CD4-positive, CD25-positive, alpha-beta regulatory T cell (primary cell): ENCODE measurements at regions not wholly inside any gene's neighbourhood (a gene's known extent, or its start where the extent isn't known, plus 50 kb on each side); places are given as distances from the start of the nearest gene placed in this dataset.

Source experiments
- ATAC-seq, 2 donors: fragments of 150-1000 bp; cut with Tn5 transposase; one replicate each; pipeline ENCODE4 v1.10.0; 2021; ENCODE audit warnings: low read depth in 2 of 2, moderate number of reproducible peaks in 2 of 2, moderate library complexity in 1 of 2
- DNase-seq, 3 donors: peaks; one replicate each; pipeline versions ENCODE4 v3.0.0 to v3.0.0-alpha.2; 2012 to 2022; ENCODE audit warnings: mixed read lengths in 1 of 3
- H3K27ac ChIP-seq: one replicate; pipeline ENCODE4 v1.7.0; 2013; ENCODE audit warnings: mild to moderate bottlenecking, low read length; ENCODE audit not compliant: insufficient read depth, poor library complexity, severe bottlenecking
- H3K27me3 ChIP-seq: one replicate; pipeline ENCODE4 v1.7.0; 2013; ENCODE audit warnings: low read length; ENCODE audit not compliant: control insufficient read depth, insufficient read depth
- H3K36me3 ChIP-seq: one replicate; pipeline ENCODE4 v1.7.0; 2013; ENCODE audit warnings: mild to moderate bottlenecking, low read length, moderate library complexity; ENCODE audit not compliant: control insufficient read depth, insufficient read depth
- H3K4me1 ChIP-seq: 2 replicates; pipeline ENCODE4 v1.7.0; 2013; ENCODE audit warnings: mild to moderate bottlenecking, low read length; ENCODE audit not compliant: insufficient read depth, control insufficient read depth, poor library complexity, severe bottlenecking
- H3K4me3 ChIP-seq: one replicate; pipeline ENCODE4 v1.7.0; 2013; ENCODE audit warnings: low read depth, mild to moderate bottlenecking, low read length, moderate library complexity
- H3K9me3 ChIP-seq, 2 experiments: 1 replicate in 1 of 2; 2 replicates in 1 of 2; pipeline ENCODE4 v1.7.0; 2013; ENCODE audit warnings: low read length in 2 of 2, mild to moderate bottlenecking in 1 of 2, moderate library complexity in 1 of 2; ENCODE audit not compliant: control insufficient read depth in 2 of 2
- H3K27ac Mint-ChIP-seq, 3 donors: one replicate each; pipeline ENCODE4 v1.8.0; 2020 to 2022; ENCODE audit warnings: mild to moderate bottlenecking in 3 of 3, mixed read lengths in 3 of 3, moderate library complexity in 2 of 3
- H3K27me3 Mint-ChIP-seq: one replicate; pipeline ENCODE4 v1.8.0; 2022; ENCODE audit warnings: mild to moderate bottlenecking, mixed read lengths
- H3K36me3 Mint-ChIP-seq: one replicate; pipeline ENCODE4 v1.8.0; 2020; ENCODE audit warnings: mixed read lengths
- H3K4me1 Mint-ChIP-seq, 4 donors: one replicate each; pipeline ENCODE4 v1.8.0; 2020 to 2022; ENCODE audit warnings: mixed read lengths in 4 of 4, mild to moderate bottlenecking in 1 of 4
- H3K4me3 Mint-ChIP-seq, 4 donors: one replicate each; pipeline ENCODE4 v1.8.0; 2020 to 2022; ENCODE audit warnings: mild to moderate bottlenecking in 4 of 4, mixed read lengths in 4 of 4, moderate library complexity in 3 of 4
- H3K9me3 Mint-ChIP-seq, 7 donors: one replicate each; pipeline ENCODE4 v1.8.0; 2020 to 2022; ENCODE audit warnings: mixed read lengths in 7 of 7, mild to moderate bottlenecking in 3 of 7, moderate library complexity in 2 of 7

DNA sequence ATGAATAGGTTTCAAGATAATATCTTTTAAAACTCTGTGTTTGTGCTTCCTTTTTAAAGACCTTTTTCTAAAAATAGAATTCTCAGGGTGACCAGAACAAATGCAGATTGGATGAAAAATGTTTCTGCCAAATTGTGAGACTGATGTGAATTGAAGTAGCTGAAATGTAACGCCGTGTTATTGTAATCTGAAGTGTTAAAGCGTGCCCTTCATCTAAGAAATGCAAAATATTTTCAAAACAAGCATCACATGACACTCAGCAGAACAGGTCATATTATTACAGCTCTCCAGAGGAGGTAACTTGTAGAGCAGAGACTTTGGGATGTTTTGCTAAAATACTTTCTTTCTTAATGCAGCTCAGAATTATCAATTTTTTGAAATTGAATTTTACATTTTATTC lies 90.0 kb upstream of the PLEKHA5 start:
- ATAC-seq (no peak), DNase-seq (no peak)
- Histone ChIP-seq H3K27ac (no peak overlapping the region), H3K27me3 (no peaks in the 10 kb centered on the region), H3K36me3 (no peaks in the 10 kb centered on the region), H3K9me3 (no peaks in the 10 kb centered on the region), H3K4me1 (no peaks in the 10 kb centered on the region), H3K4me3 (no peak overlapping the region)
- no peak overlapping the region for H3K4me3 Mint-ChIP-seq
- H3K27me3 Mint-ChIP-seq = no peaks in the 10 kb centered on the region
- no peaks in the 10 kb centered on the region for H3K4me1 Mint-ChIP-seq
- H3K9me3 Mint-ChIP-seq = peaks cover 0 to 10% (median 1%) of the 10 kb centered on the region in 7 donors
- no peaks in the 10 kb centered on the region for H3K36me3 Mint-ChIP-seq
- H3K27ac Mint-ChIP-seq = no peak overlapping the region

DNA sequence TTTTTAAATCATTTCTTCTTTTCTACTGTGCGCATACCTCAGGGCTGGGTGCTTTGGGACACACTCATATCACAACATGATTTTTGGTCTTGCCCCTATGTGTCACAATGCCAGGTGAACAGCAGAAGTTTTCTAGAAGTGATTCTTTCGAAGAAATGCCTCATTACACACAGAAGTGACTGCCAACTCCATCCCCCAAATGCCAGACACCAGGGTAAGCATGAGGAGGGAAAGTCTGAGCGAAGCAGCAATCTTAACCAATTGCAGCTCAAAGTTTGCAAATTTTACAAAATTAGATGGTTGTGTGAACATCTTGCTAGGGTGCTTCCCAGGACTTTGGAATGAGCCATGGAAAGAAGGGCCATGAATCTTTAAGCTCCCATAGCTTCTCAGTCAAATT lies 87.3 kb upstream of the PLEKHA5 start:
- Mint-ChIP-seq H3K36me3 (no peaks in the 10 kb centered on the region), H3K4me3 (no peak overlapping the region), H3K27ac (no peak overlapping the region), H3K9me3 (peaks cover 0 to 16% (median under 1%) of the 10 kb centered on the region in 7 donors), H3K4me1 (no peaks in the 10 kb centered on the region), H3K27me3 (no peaks in the 10 kb centered on the region)
- Histone ChIP-seq H3K27me3 (no peaks in the 10 kb centered on the region), H3K27ac (no peak overlapping the region), H3K4me1 (no peaks in the 10 kb centered on the region), H3K9me3 (no peaks in the 10 kb centered on the region), H3K4me3 (no peak overlapping the region), H3K36me3 (no peaks in the 10 kb centered on the region)
- no peak for DNase-seq
- no peak for ATAC-seq

- Mint-ChIP-seq H3K36me3 (no peaks in the 10 kb centered on the region), H3K27ac (no peak overlapping the region), H3K9me3 (peaks cover 0 to 16% (median 2%) of the 10 kb centered on the region in 7 donors), H3K27me3 (no peaks in the 10 kb centered on the region), H3K4me1 (no peaks in the 10 kb centered on the region), H3K4me3 (no peak overlapping the region)
- Histone ChIP-seq H3K9me3 (no peaks in the 10 kb centered on the region), H3K4me3 (no peak overlapping the region), H3K27me3 (no peaks in the 10 kb centered on the region), H3K4me1 (no peaks in the 10 kb centered on the region), H3K27ac (no peak overlapping the region), H3K36me3 (no peaks in the 10 kb centered on the region)
- ATAC-seq = no peak
- DNase-seq = no peak
Observed at GRCh38 chr12:19044430-19044829, 85.1 kb upstream of the PLEKHA5 start.

GRCh38 chr12:19044891-19045290 lies 84.6 kb upstream of the PLEKHA5 start:
- H3K27me3 ChIP-seq = no peaks in the 10 kb centered on the region
- H3K27me3 Mint-ChIP-seq = no peaks in the 10 kb centered on the region
- peaks cover 0 to 16% (median 2%) of the 10 kb centered on the region in 7 donors for H3K9me3 Mint-ChIP-seq
- ATAC-seq (no peak), DNase-seq (no peak)
- no peaks in the 10 kb centered on the region for H3K4me1 Mint-ChIP-seq
- H3K4me3 Mint-ChIP-seq = no peak overlapping the region
- no peak overlapping the region for H3K27ac ChIP-seq
- H3K36me3 ChIP-seq = no peaks in the 10 kb centered on the region
- no peaks in the 10 kb centered on the region for H3K4me1 ChIP-seq
- H3K36me3 Mint-ChIP-seq = no peaks in the 10 kb centered on the region
- no peaks in the 10 kb centered on the region for H3K9me3 ChIP-seq
- H3K27ac Mint-ChIP-seq = no peak overlapping the region
- H3K4me3 ChIP-seq = no peak overlapping the region

GRCh38 chr12:19045426-19045825 lies 84.1 kb upstream of the PLEKHA5 start:
- ATAC-seq (no peak), DNase-seq (no peak)
- Mint-ChIP-seq H3K36me3 (no peaks in the 10 kb centered on the region), H3K27me3 (no peaks in the 10 kb centered on the region), H3K27ac (no peak overlapping the region), H3K9me3 (peaks cover 0 to 16% (median 2%) of the 10 kb centered on the region in 7 donors), H3K4me1 (no peaks in the 10 kb centered on the region), H3K4me3 (no peak overlapping the region)
- H3K4me1 ChIP-seq = no peaks in the 10 kb centered on the region
- no peak overlapping the region for H3K4me3 ChIP-seq
- no peak overlapping the region for H3K27ac ChIP-seq
- no peaks in the 10 kb centered on the region for H3K36me3 ChIP-seq
- no peaks in the 10 kb centered on the region for H3K9me3 ChIP-seq
- H3K27me3 ChIP-seq = no peaks in the 10 kb centered on the region

DNA sequence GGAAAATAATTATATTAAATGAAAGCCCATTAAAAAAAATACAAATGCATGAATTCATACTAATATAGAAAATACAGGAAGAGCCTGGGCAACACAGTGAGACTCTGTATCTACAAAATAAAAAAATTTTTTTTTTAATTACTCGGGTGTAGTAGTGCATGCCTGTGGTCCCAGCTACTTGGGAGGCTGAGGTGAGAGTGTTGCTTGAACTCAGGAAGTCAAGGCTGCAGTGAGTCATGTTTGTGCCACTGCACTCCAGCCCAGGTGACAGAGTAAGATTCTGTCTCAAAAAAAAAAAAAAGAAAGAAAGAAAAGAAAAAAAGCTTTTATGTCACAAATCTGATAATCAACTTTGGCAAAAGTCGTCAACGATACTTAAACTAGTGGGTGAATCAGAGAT lies 80.6 kb upstream of the PLEKHA5 start:
- Mint-ChIP-seq H3K27me3 (no peaks in the 10 kb centered on the region), H3K36me3 (no peaks in the 10 kb centered on the region), H3K4me1 (no peaks in the 10 kb centered on the region), H3K27ac (no peak overlapping the region), H3K9me3 (peaks cover 0 to 16% (median 2%) of the 10 kb centered on the region in 7 donors), H3K4me3 (no peak overlapping the region)
- ATAC-seq = no peak
- Histone ChIP-seq H3K9me3 (no peaks in the 10 kb centered on the region), H3K27me3 (no peaks in the 10 kb centered on the region), H3K4me1 (no peaks in the 10 kb centered on the region), H3K27ac (no peak overlapping the region), H3K4me3 (no peak overlapping the region), H3K36me3 (no peaks in the 10 kb centered on the region)
- no peak for DNase-seq

- DNase-seq = no peak
- Mint-ChIP-seq H3K4me3 (no peak overlapping the region), H3K36me3 (no peaks in the 10 kb centered on the region), H3K27ac (no peak overlapping the region), H3K9me3 (peaks cover 0 to 4% (median 3%) of the 10 kb centered on the region in 7 donors), H3K4me1 (peaks cover 0 to 7% (median 0%) of the 10 kb centered on the region in 4 donors), H3K27me3 (no peaks in the 10 kb centered on the region)
- no peak overlapping the region for H3K4me3 ChIP-seq
- no peaks in the 10 kb centered on the region for H3K9me3 ChIP-seq
- no peaks in the 10 kb centered on the region for H3K36me3 ChIP-seq
- no peak for ATAC-seq
- no peak overlapping the region for H3K27ac ChIP-seq
- H3K4me1 ChIP-seq = no peaks in the 10 kb centered on the region
- H3K27me3 ChIP-seq = no peaks in the 10 kb centered on the region
Observed at GRCh38 chr12:19052689-19053088, 76.8 kb upstream of the PLEKHA5 start.

- Mint-ChIP-seq H3K4me3 (no peak overlapping the region), H3K27ac (no peak overlapping the region), H3K9me3 (peaks cover 0 to 4% (median 3%) of the 10 kb centered on the region in 7 donors), H3K36me3 (no peaks in the 10 kb centered on the region), H3K4me1 (peaks cover 0 to 7% (median 0%) of the 10 kb centered on the region in 4 donors), H3K27me3 (no peaks in the 10 kb centered on the region)
- Histone ChIP-seq H3K27ac (no peak overlapping the region), H3K27me3 (no peaks in the 10 kb centered on the region), H3K9me3 (no peaks in the 10 kb centered on the region), H3K4me3 (no peak overlapping the region), H3K4me1 (no peaks in the 10 kb centered on the region), H3K36me3 (no peaks in the 10 kb centered on the region)
- ATAC-seq (no peak), DNase-seq (no peak)
Observed at GRCh38 chr12:19053218-19053617, 76.3 kb upstream of the PLEKHA5 start.
